ENCODE measurements at regions not wholly inside any gene's neighbourhood (a gene's known extent, or its start where the extent isn't known, plus 50 kb on each side); places are given as distances from the start of the nearest gene placed in this dataset.

DNA sequence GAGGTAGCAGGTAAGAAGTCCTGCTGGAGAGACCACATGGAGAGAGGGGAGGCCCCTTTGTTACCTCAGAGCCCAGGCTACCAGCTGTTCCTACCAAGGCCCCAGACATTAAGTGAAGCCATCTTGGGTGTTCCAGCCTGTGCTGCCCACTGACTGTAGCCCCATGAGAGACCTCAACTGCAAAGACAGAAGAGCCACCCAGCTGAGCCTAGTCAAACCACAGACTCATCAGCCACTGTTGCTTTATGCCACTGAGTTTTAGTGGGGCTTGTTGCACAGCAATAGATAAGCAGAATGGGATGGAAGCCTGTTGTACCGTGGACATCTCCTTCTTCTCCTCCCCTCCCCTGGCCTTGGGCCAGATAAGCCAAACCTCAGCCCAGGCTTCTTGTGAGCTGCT is 83.9 kb downstream of the ADRA2C start:
- no peak for TF ChIP-seq TARDBP (IDR thresholded peaks at IDR 0.05)
- TF ChIP-seq HDGF (IDR thresholded peaks at IDR 0.05; ENCODE audit: borderline replicate concordance): no peak
- no peak for TF ChIP-seq NFRKB (IDR thresholded peaks at IDR 0.05)
- TF ChIP-seq LEF1 (IDR thresholded peaks at IDR 0.05; ENCODE audit: borderline replicate concordance): no peak
- no peak for TF ChIP-seq SP1 (IDR thresholded peaks at IDR 0.05)
- TF ChIP-seq ZNF384 (IDR thresholded peaks at IDR 0.05): no peak
- TF ChIP-seq FOXK2 (IDR thresholded peaks at IDR 0.05): no peak
- no peak for TF ChIP-seq FOXM1 (IDR thresholded peaks at IDR 0.05; ENCODE audit: borderline replicate concordance)
